CD14-positive monocyte (primary cell): ENCODE measurements at regions not wholly inside any gene's neighbourhood (a gene's known extent, or its start where the extent isn't known, plus 50 kb on each side); places are given as distances from the start of the nearest gene placed in this dataset.

ENCODE experiments used
- DNase-seq, 3 donors: peaks; one replicate each; pipeline ENCODE4 v3.0.0-alpha.2; 2011 to 2022
- H2AFZ ChIP-seq: 2 replicates; pipeline ENCODE4 v1.6.0; 2012; ENCODE audit warnings: mild to moderate bottlenecking, low read depth, low read length, inconsistent platforms; ENCODE audit not compliant: insufficient read depth, poor library complexity, severe bottlenecking
- H3K27ac ChIP-seq, 2 donors: 1 replicate in 1 of 2; 2 replicates in 1 of 2; pipeline ENCODE4 v1.5.1; 2012 to 2013; ENCODE audit warnings: low read length in 2 of 2, control low read depth in 1 of 2, inconsistent platforms in 1 of 2, low read depth in 1 of 2, mild to moderate bottlenecking in 1 of 2
- H3K27me3 ChIP-seq, 2 donors: one replicate each; pipeline versions ENCODE4 v1.6.0 to v1.6.1; 2011 to 2013; ENCODE audit warnings: low read length in 2 of 2; ENCODE audit not compliant: control insufficient read depth in 2 of 2, insufficient read depth in 2 of 2
- H3K36me3 ChIP-seq, 2 donors: replicated peaks in 1 of 2; 1 replicate in 1 of 2; 2 replicates in 1 of 2; pipeline versions ENCODE4 v1.5.1 to v1.6.1; 2012 to 2013; ENCODE audit warnings: low read length in 2 of 2, control low read depth in 1 of 2, inconsistent platforms in 1 of 2, mild to moderate bottlenecking in 1 of 2; ENCODE audit not compliant: insufficient read depth in 2 of 2, control insufficient read depth in 1 of 2
- H3K4me1 ChIP-seq, 2 donors: 1 replicate in 1 of 2; 2 replicates in 1 of 2; pipeline versions ENCODE4 v1.5.1 to v1.6.1; 2012 to 2013; ENCODE audit warnings: low read length in 2 of 2, control low read depth in 1 of 2, inconsistent platforms in 1 of 2, mild to moderate bottlenecking in 1 of 2, moderate library complexity in 1 of 2; ENCODE audit not compliant: insufficient read depth in 2 of 2, control insufficient read depth in 1 of 2
- H3K4me2 ChIP-seq: replicated peaks from 2 replicates; pipeline ENCODE3; 2012; ENCODE audit warnings: low read length, moderate library complexity, mild to moderate bottlenecking; ENCODE audit not compliant: poor library complexity, severe bottlenecking; ENCODE audit errors: extremely low read depth
- H3K4me3 ChIP-seq, 3 experiments: fragments of 200-600 bp in 1 of 3; sonication (generic) in 1 of 3; replicated peaks in 1 of 3; 1 replicate in 2 of 3; 2 replicates in 1 of 3; pipeline ENCODE4 v1.5.1; 2011 to 2013; ENCODE audit warnings: low read length in 3 of 3, mild to moderate bottlenecking in 3 of 3, control low read depth in 2 of 3, low read depth in 2 of 3, inconsistent platforms in 1 of 3, moderate library complexity in 1 of 3
- H3K79me2 ChIP-seq: 2 replicates; pipeline ENCODE4 v1.6.0; 2012; ENCODE audit warnings: mild to moderate bottlenecking, control low read depth, inconsistent platforms, low read length, moderate library complexity; ENCODE audit not compliant: insufficient read depth
- H3K9ac ChIP-seq: 2 replicates; pipeline ENCODE4 v1.6.0; 2017; ENCODE audit warnings: low read length, mild to moderate bottlenecking; ENCODE audit not compliant: insufficient read depth, poor library complexity, severe bottlenecking
- H3K9me3 ChIP-seq, 2 donors: replicated peaks in 1 of 2; 1 replicate in 1 of 2; 2 replicates in 1 of 2; pipeline versions ENCODE4 v1.5.1 to v1.6.1; 2012 to 2013; ENCODE audit warnings: low read length in 2 of 2, control low read depth in 1 of 2; ENCODE audit not compliant: control insufficient read depth in 1 of 2, insufficient read depth in 1 of 2
- H4K20me1 ChIP-seq: 2 replicates; pipeline ENCODE4 v1.6.0; 2012; ENCODE audit warnings: mild to moderate bottlenecking, low read length, control low read depth, moderate library complexity; ENCODE audit not compliant: insufficient read depth
- H3K27ac Mint-ChIP-seq, 7 donors: one replicate each; pipeline ENCODE4 v1.8.0; 2020; ENCODE audit warnings: mild to moderate bottlenecking in 7 of 7, mixed read lengths in 7 of 7, moderate library complexity in 6 of 7, inconsistent platforms in 2 of 7
- H3K27me3 Mint-ChIP-seq, 3 donors: one replicate each; pipeline ENCODE4 v1.8.0; 2021 to 2022; ENCODE audit warnings: low read depth in 3 of 3, mild to moderate bottlenecking in 3 of 3, mixed read lengths in 3 of 3, moderate library complexity in 3 of 3, inconsistent platforms in 1 of 3
- H3K36me3 Mint-ChIP-seq, 2 donors: one replicate each; pipeline ENCODE4 v1.8.0; 2020; ENCODE audit warnings: mixed read lengths in 2 of 2, inconsistent platforms in 1 of 2, mild to moderate bottlenecking in 1 of 2
- H3K4me1 Mint-ChIP-seq: one replicate; pipeline ENCODE4 v1.8.0; 2020; ENCODE audit warnings: mild to moderate bottlenecking, mixed read lengths
- H3K4me3 Mint-ChIP-seq, 2 donors: one replicate each; pipeline ENCODE4 v1.8.0; 2020; ENCODE audit warnings: mild to moderate bottlenecking in 2 of 2, mixed read lengths in 2 of 2, moderate library complexity in 1 of 2
- H3K9me3 Mint-ChIP-seq, 7 donors: one replicate each; pipeline ENCODE4 v1.8.0; 2020 to 2022; ENCODE audit warnings: mixed read lengths in 7 of 7, mild to moderate bottlenecking in 6 of 7, moderate library complexity in 6 of 7, inconsistent platforms in 2 of 7
- CTCF ChIP-seq: fragments of 200-600 bp; IDR thresholded peaks from one replicate; pipeline ENCODE4 v1.8.0; 2022; ENCODE audit warnings: antibody characterized with exemption, mild to moderate bottlenecking
- WGBS: methylation state at CpG from one replicate; pipeline ENCODE4 v1.1.5; 2013; ENCODE audit warnings: missing lambda C conversion rate; ENCODE audit not compliant: insufficient coverage; 5-methylcytosine and 5-hydroxymethylcytosine counted together
- intact Hi-C, 2 donors: fragments of 100-400 bp; cut with micrococcal nuclease; formaldehyde crosslinking; loops; one replicate each; pipeline versions ENCODE4 v1.15.0 to v1.15.1; 2023

- H3K36me3 ChIP-seq: no peaks in the 10 kb centered on the region
- H3K27ac Mint-ChIP-seq: no peak overlapping the region
- peaks cover 0 to 1% (median 0%) of the 10 kb centered on the region in 7 donors for H3K9me3 Mint-ChIP-seq
- no peaks in the 10 kb centered on the region for H3K79me2 ChIP-seq
- no peak overlapping the region for H2AFZ ChIP-seq
- H3K27me3 ChIP-seq: no peaks in the 10 kb centered on the region
- no peak for DNase-seq
- no peak overlapping the region for H3K27ac ChIP-seq
- H3K4me1 ChIP-seq: no peaks in the 10 kb centered on the region
- H3K9me3 ChIP-seq: no peaks in the 10 kb centered on the region
- no peak overlapping the region for H3K9ac ChIP-seq
- H3K4me3 ChIP-seq: no peak overlapping the region
- H3K36me3 Mint-ChIP-seq: no peaks in the 10 kb centered on the region
- peaks cover 0 to 4% (median 3%) of the 10 kb centered on the region in 3 donors for H3K27me3 Mint-ChIP-seq
- no peak for TF ChIP-seq CTCF
- 92% methylated on average over 20 of the region's 23 CpGs for WGBS
- H3K4me2 ChIP-seq: no peak overlapping the region
- H3K4me1 Mint-ChIP-seq: no peaks in the 10 kb centered on the region
- no peaks in the 10 kb centered on the region for H4K20me1 ChIP-seq
- H3K4me3 Mint-ChIP-seq: no peak overlapping the region
- intact Hi-C loops: no loop called here
Observed at GRCh38 chr1:47627471-47628370, 189.9 kb downstream of the FOXD2 start.

DNA sequence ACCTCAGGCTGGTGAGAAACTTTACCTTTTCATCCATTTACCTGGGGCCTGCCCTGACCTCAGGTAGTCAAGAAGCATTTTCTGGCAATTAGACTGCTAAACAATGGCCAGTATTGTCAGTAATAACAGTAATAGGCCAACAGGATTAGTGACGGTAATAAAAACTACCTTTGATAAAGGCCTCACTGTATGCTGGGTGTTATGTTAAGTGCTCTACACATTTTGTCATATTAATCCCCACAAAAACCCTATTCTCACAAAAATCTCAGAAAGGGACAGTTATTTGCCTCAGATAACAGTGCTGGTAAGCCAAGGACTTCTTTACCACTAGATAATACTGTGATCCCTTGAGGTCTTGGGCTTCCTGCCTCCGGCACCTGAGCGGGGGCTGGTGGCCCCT is 191.4 kb downstream of the FOXD2 start:
- H3K36me3 ChIP-seq: no peaks in the 10 kb centered on the region
- intact Hi-C loops: no loop called here
- H3K27me3 Mint-ChIP-seq: peaks cover 0 to 4% (median 3%) of the 10 kb centered on the region in 3 donors

More for the DNA sequence above, 191.4 kb downstream of the FOXD2 start:
- Histone ChIP-seq H3K4me2 (no peak overlapping the region), H3K79me2 (no peaks in the 10 kb centered on the region), H2AFZ (no peak overlapping the region), H3K27me3 (no peaks in the 10 kb centered on the region), H3K27ac (no peak overlapping the region), H3K9me3 (no peaks in the 10 kb centered on the region), H4K20me1 (no peaks in the 10 kb centered on the region), H3K9ac (no peak overlapping the region), H3K4me3 (no peak overlapping the region), H3K4me1 (no peaks in the 10 kb centered on the region)
- WGBS: no CpG with 5 or more reads among the region's 3 CpGs
- Mint-ChIP-seq H3K27ac (no peak overlapping the region), H3K4me1 (no peaks in the 10 kb centered on the region), H3K36me3 (no peaks in the 10 kb centered on the region), H3K9me3 (peaks cover 0 to 1% (median 0%) of the 10 kb centered on the region in 7 donors), H3K4me3 (no peak overlapping the region)
- TF ChIP-seq CTCF: no peak
- DNase-seq: no peak
